NCI-H2081 treated with DMSO at 0.1 percent for 48 hours (cell line): ENCODE measurements at regions not wholly inside any gene's neighbourhood (a gene's known extent, or its start where the extent isn't known, plus 50 kb on each side); places are given as distances from the start of the nearest gene placed in this dataset.
"Not testable (repeated sequence)": the region's sequence is repeated elsewhere in the genome, so short reads cannot be mapped to it uniquely, and the experiment has no call there.

ENCODE experiments used
- DNase-seq: peaks from one replicate; lab custom pipeline; 2025; lab: John Stamatoyannopoulos, UW

- no peak for DNase-seq
Observed at GRCh38 chr10:84854439-84854838, 526.0 kb downstream of the CCSER2 start.

GRCh38 chr10:84860855-84861254 lies 532.5 kb downstream of the CCSER2 start:
- DNase-seq, result no peak

GRCh38 chr10:84862551-84862950 lies 534.2 kb downstream of the CCSER2 start:
- no peak for DNase-seq

- DNase-seq, result no peak
Observed at GRCh38 chr10:84863675-84864074, 535.3 kb downstream of the CCSER2 start.

GRCh38 chr10:84876116-84876999 lies 548.0 kb downstream of the CCSER2 start:
- no peak for DNase-seq

GRCh38 chr10:84879991-84880390 lies 551.6 kb downstream of the CCSER2 start:
- DNase-seq, result no peak

GRCh38 chr10:84881696-84882095 lies 553.3 kb downstream of the CCSER2 start:
- not testable (repeated sequence) for DNase-seq

- no peak for DNase-seq
Observed at GRCh38 chr10:84890706-84891105, 562.3 kb downstream of the CCSER2 start.

- no peak for DNase-seq
Observed at GRCh38 chr10:84891631-84892030, 563.2 kb downstream of the CCSER2 start.

- DNase-seq, result no peak
Observed at GRCh38 chr10:84895541-84895940, 567.2 kb downstream of the CCSER2 start.

GRCh38 chr10:84896909-84897308 lies 568.5 kb downstream of the CCSER2 start:
- no peak for DNase-seq

- DNase-seq, result no peak
Observed at GRCh38 chr10:84899268-84899667, 570.9 kb downstream of the CCSER2 start.

GRCh38 chr10:84900141-84900540 lies 571.8 kb downstream of the CCSER2 start:
- no peak for DNase-seq

- no peak for DNase-seq
Observed at GRCh38 chr10:84901885-84902284, 573.5 kb downstream of the CCSER2 start.

GRCh38 chr10:84902553-84902952 lies 574.2 kb downstream of the CCSER2 start:
- DNase-seq, result no peak

GRCh38 chr10:84903320-84903719 lies 574.9 kb downstream of the CCSER2 start:
- no peak for DNase-seq

GRCh38 chr10:84907461-84908009 lies 579.1 kb downstream of the CCSER2 start:
- DNase-seq, result no peak

- no peak for DNase-seq
Observed at GRCh38 chr10:84908491-84908890, 580.1 kb downstream of the CCSER2 start.

- DNase-seq, result no peak
Observed at GRCh38 chr10:84921701-84922100, 593.3 kb downstream of the CCSER2 start.

GRCh38 chr10:84924131-84924530 lies 595.7 kb downstream of the CCSER2 start:
- no peak for DNase-seq

- no peak for DNase-seq
Observed at GRCh38 chr10:84925495-84925894, 597.1 kb downstream of the CCSER2 start.

- DNase-seq, result no peak
Observed at GRCh38 chr10:84933402-84933801, 605.0 kb downstream of the CCSER2 start.

- no peak for DNase-seq
Observed at GRCh38 chr10:84935772-84936171, 607.4 kb downstream of the CCSER2 start.
